ENCODE measurements at regions not wholly inside any gene's neighbourhood (a gene's known extent, or its start where the extent isn't known, plus 50 kb on each side); places are given as distances from the start of the nearest gene placed in this dataset.

- Histone ChIP-seq H3K27ac (no peak overlapping the region), H3K27me3 (peaks cover 0 to 7% (median 0%) of the 10 kb centered on the region in 3 donors), H3K4me1 (no peaks in the 10 kb centered on the region), H3K36me3 (no peaks in the 10 kb centered on the region), H3K4me3 (no peak overlapping the region), H3K9me3 (no peaks in the 10 kb centered on the region)
- TF ChIP-seq POLR2AphosphoS5 (IDR thresholded peaks at IDR 0.05), result no peak
- TF ChIP-seq POLR2A (IDR thresholded peaks at IDR 0.05), result no peak
- TF ChIP-seq, protein P1, sequence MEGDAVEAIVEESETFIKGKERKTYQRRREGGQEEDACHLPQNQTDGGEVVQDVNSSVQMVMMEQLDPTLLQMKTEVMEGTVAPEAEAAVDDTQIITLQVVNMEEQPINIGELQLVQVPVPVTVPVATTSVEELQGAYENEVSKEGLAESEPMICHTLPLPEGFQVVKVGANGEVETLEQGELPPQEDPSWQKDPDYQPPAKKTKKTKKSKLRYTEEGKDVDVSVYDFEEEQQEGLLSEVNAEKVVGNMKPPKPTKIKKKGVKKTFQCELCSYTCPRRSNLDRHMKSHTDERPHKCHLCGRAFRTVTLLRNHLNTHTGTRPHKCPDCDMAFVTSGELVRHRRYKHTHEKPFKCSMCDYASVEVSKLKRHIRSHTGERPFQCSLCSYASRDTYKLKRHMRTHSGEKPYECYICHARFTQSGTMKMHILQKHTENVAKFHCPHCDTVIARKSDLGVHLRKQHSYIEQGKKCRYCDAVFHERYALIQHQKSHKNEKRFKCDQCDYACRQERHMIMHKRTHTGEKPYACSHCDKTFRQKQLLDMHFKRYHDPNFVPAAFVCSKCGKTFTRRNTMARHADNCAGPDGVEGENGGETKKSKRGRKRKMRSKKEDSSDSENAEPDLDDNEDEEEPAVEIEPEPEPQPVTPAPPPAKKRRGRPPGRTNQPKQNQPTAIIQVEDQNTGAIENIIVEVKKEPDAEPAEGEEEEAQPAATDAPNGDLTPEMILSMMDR (IDR thresholded peaks at IDR 0.05), result no peak
- no peak for TF ChIP-seq EP300 (IDR thresholded peaks at IDR 0.05)
- no peak for DNase-seq
- 85 to 93% (median 89%) methylated on average over 6 to 11 of the region's 11 CpGs for WGBS, 5 donors
- intact Hi-C loops (cut with DNase I; ENCODE audit: low total_unique reads), result no loop called here
Observed at GRCh38 chr12:5210179-5210922, 166.7 kb downstream of the KCNA5 start.

DNA sequence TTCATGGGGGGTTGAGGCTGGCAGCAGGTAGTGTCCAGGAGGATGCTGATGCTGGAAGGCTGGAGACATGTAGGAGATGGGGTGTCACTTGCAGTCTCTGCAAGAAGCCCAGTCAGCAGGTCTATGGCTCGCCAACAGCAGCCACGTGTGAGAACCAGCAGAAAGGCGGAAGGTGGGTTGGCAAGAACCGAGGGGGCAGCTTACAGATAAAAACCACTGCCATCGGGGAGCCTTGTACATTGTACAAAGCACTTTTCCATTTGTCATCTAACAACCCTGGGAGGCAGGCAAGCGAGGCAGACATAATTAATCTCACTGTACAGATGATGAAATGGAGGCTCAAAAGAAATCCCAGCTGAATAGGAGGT, 167.2 kb downstream of the KCNA5 start:
- H3K36me3 ChIP-seq, result no peaks in the 10 kb centered on the region
- TF ChIP-seq POLR2A (IDR thresholded peaks at IDR 0.05) (no peak), POLR2AphosphoS5 (IDR thresholded peaks at IDR 0.05) (no peak), EP300 (IDR thresholded peaks at IDR 0.05) (no peak)
- TF ChIP-seq, protein P1 (IDR thresholded peaks at IDR 0.05), result no peak
- WGBS, 5 donors, result 81 to 96% (median 87%) methylated on average over 6 of the region's 6 CpGs
- H3K4me3 ChIP-seq, result no peak overlapping the region
- no peaks in the 10 kb centered on the region for H3K4me1 ChIP-seq
- intact Hi-C loops (cut with DNase I; ENCODE audit: low total_unique reads), result no loop called here
- no peaks in the 10 kb centered on the region for H3K9me3 ChIP-seq
- peaks cover 0 to 7% (median 0%) of the 10 kb centered on the region in 3 donors for H3K27me3 ChIP-seq
- no peak for DNase-seq
- no peak overlapping the region for H3K27ac ChIP-seq

- Histone ChIP-seq H3K27ac (no peak overlapping the region), H3K27me3 (peaks cover 0 to 7% (median 0%) of the 10 kb centered on the region in 3 donors), H3K4me3 (no peak overlapping the region), H3K4me1 (no peaks in the 10 kb centered on the region), H3K9me3 (no peaks in the 10 kb centered on the region), H3K36me3 (no peaks in the 10 kb centered on the region)
- intact Hi-C loops (cut with DNase I; ENCODE audit: low total_unique reads), result no loop called here
- no peak for DNase-seq
- WGBS, 5 donors, result 82 to 90% (median 87%) methylated on average over 2 of the region's 2 CpGs
- TF ChIP-seq, protein P1 (IDR thresholded peaks at IDR 0.05), result no peak
- TF ChIP-seq POLR2AphosphoS5 (IDR thresholded peaks at IDR 0.05) (no peak), POLR2A (IDR thresholded peaks at IDR 0.05) (no peak), EP300 (IDR thresholded peaks at IDR 0.05) (no peak)
Observed at GRCh38 chr12:5213336-5213735, 169.7 kb downstream of the KCNA5 start.

GRCh38 chr12:5213990-5214389, 170.3 kb downstream of the KCNA5 start:
- intact Hi-C loops (cut with DNase I; ENCODE audit: low total_unique reads), result no loop called here
- DNase-seq, result no peak
- H3K27ac ChIP-seq, result no peak overlapping the region
- peaks cover 0 to 7% (median 0%) of the 10 kb centered on the region in 3 donors for H3K27me3 ChIP-seq
- H3K9me3 ChIP-seq, result no peaks in the 10 kb centered on the region
- no peaks in the 10 kb centered on the region for H3K36me3 ChIP-seq
- TF ChIP-seq EP300 (IDR thresholded peaks at IDR 0.05) (no peak), POLR2AphosphoS5 (IDR thresholded peaks at IDR 0.05) (no peak), POLR2A (IDR thresholded peaks at IDR 0.05) (no peak)
- TF ChIP-seq, protein P1 (IDR thresholded peaks at IDR 0.05), result no peak
- WGBS, 5 donors, result 30 to 44% (median 36%) methylated on average over 2 of the region's 2 CpGs
- no peak overlapping the region for H3K4me3 ChIP-seq
- no peaks in the 10 kb centered on the region for H3K4me1 ChIP-seq

Data from stomach (tissue), 8 donors.